WTC11 (cell line): ENCODE measurements at regions not wholly inside any gene's neighbourhood (a gene's known extent, or its start where the extent isn't known, plus 50 kb on each side); places are given as distances from the start of the nearest gene placed in this dataset.

ENCODE experiments used
- ATAC-seq: fragments of 200-7000 bp; cut with Tn5 transposase; 2 replicates; pipeline ENCODE4 v1.10.0; 2021; ENCODE audit warnings: mild to moderate bottlenecking, moderate library complexity
- CTCF ChIA-PET: fragments of 300-600 bp; sonication (Branson Sonifier 250); formaldehyde crosslinking; loops from one replicate; lab custom pipeline; 2021; ENCODE audit warnings: antibody characterized with exemption; lab: Charles Lee
- POLR2A ChIA-PET: fragments of 350-600 bp; sonication (Branson Sonifier 250); formaldehyde crosslinking; loops from one replicate; lab custom pipeline; 2021; ENCODE audit warnings: antibody characterized with exemption; lab: Charles Lee
- DNase-seq: peaks from one replicate; pipeline ENCODE4 v3.0.0; 2021; ENCODE audit warnings: low spot score
- H3K27ac Mint-ChIP-seq: 2 replicates; pipeline ENCODE4 v1.8.0; 2021; ENCODE audit warnings: mixed read lengths
- H3K27me3 Mint-ChIP-seq: 2 replicates; pipeline ENCODE4 v1.8.0; 2021; ENCODE audit warnings: low read depth, mild to moderate bottlenecking, moderate library complexity, mixed read lengths
- H3K36me3 Mint-ChIP-seq: 2 replicates; pipeline ENCODE4 v1.8.0; 2021; ENCODE audit warnings: mixed read lengths
- H3K4me1 Mint-ChIP-seq: 2 replicates; pipeline ENCODE4 v1.8.0; 2022; ENCODE audit warnings: mixed read lengths
- H3K4me3 Mint-ChIP-seq: 2 replicates; pipeline ENCODE4 v1.8.0; 2021; ENCODE audit warnings: mild to moderate bottlenecking, moderate library complexity, mixed read lengths
- H3K9me3 Mint-ChIP-seq: 2 replicates; pipeline ENCODE4 v1.8.0; 2021; ENCODE audit warnings: mixed read lengths
- FOXK1 ChIP-seq: sonication (generic); formaldehyde crosslinking; IDR thresholded peaks from 2 replicates; pipeline ENCODE4 v1.8.0; 2022; ENCODE audit warnings: mild to moderate bottlenecking, moderate library complexity, missing genetic modification reagents
- FOXP4 ChIP-seq: sonication (generic); formaldehyde crosslinking; IDR thresholded peaks from 2 replicates; pipeline ENCODE4 v1.8.0; 2022; ENCODE audit warnings: mild to moderate bottlenecking, missing genetic modification reagents
- NFE2L1 ChIP-seq: sonication (generic); formaldehyde crosslinking; IDR thresholded peaks from 2 replicates; pipeline ENCODE4 v1.8.1; 2023; ENCODE audit warnings: missing genetic modification reagents
- NR1H2 ChIP-seq: sonication (generic); formaldehyde crosslinking; IDR thresholded peaks from 2 replicates; pipeline ENCODE4 v1.9.0; 2021; ENCODE audit warnings: mild to moderate bottlenecking, moderate library complexity, missing genetic modification reagents
- PREB ChIP-seq: sonication (generic); formaldehyde crosslinking; IDR thresholded peaks from 2 replicates; pipeline ENCODE4 v1.8.1; 2022; ENCODE audit warnings: mild to moderate bottlenecking, missing genetic modification reagents, moderate library complexity, borderline replicate concordance
- RORB ChIP-seq: fragments of 250-450 bp; sonication (Bioruptor Pico); IDR thresholded peaks from 2 replicates; pipeline ENCODE4 v1.9.0; 2021; ENCODE audit warnings: mild to moderate bottlenecking
- SMAD3 ChIP-seq: sonication (generic); formaldehyde crosslinking; IDR thresholded peaks from 2 replicates; pipeline ENCODE4 v1.8.0; 2022; ENCODE audit warnings: missing genetic modification reagents, mild to moderate bottlenecking, borderline replicate concordance
- SOX15 ChIP-seq: fragments of 250-450 bp; sonication (Bioruptor Pico); IDR thresholded peaks from 2 replicates; pipeline ENCODE4 v1.9.0; 2021; ENCODE audit warnings: mild to moderate bottlenecking
- TCF7 ChIP-seq: sonication (generic); formaldehyde crosslinking; IDR thresholded peaks from 2 replicates; pipeline ENCODE4 v1.8.0; 2022; ENCODE audit warnings: mild to moderate bottlenecking, low read depth, missing genetic modification reagents, moderate library complexity
- TEAD4 ChIP-seq: sonication (generic); formaldehyde crosslinking; IDR thresholded peaks from 2 replicates; pipeline ENCODE4 v1.8.0; 2022; ENCODE audit warnings: mild to moderate bottlenecking, missing genetic modification reagents
- ZNF138 ChIP-seq: sonication (generic); formaldehyde crosslinking; conservative IDR thresholded peaks from 2 replicates; pipeline ENCODE4 v1.8.1; 2022; ENCODE audit warnings: mild to moderate bottlenecking, moderate library complexity, missing genetic modification reagents
- ZNF416 ChIP-seq: fragments of 250-450 bp; sonication (Bioruptor Pico); IDR thresholded peaks from 2 replicates; pipeline ENCODE4 v1.9.0; 2021; ENCODE audit warnings: mild to moderate bottlenecking, inconsistent platforms
- TF ChIP-seq, protein P1 (sequence below): sonication (generic); formaldehyde crosslinking; IDR thresholded peaks from 2 replicates; pipeline ENCODE4 v1.8.1; 2023; ENCODE audit warnings: mild to moderate bottlenecking, moderate library complexity, missing genetic modification reagents
- TF ChIP-seq, protein P2 (sequence below): fragments of 250-450 bp; sonication (Bioruptor Pico); IDR thresholded peaks from 2 replicates; pipeline ENCODE4 v1.9.0; 2021; ENCODE audit warnings: moderate library complexity, mild to moderate bottlenecking, inconsistent platforms, borderline replicate concordance
- TF ChIP-seq, protein P3 (sequence below): sonication (generic); formaldehyde crosslinking; IDR thresholded peaks from 2 replicates; pipeline ENCODE4 v1.8.1; 2023; ENCODE audit warnings: mild to moderate bottlenecking, missing genetic modification reagents, borderline replicate concordance
- TF ChIP-seq, protein P4 (sequence below): sonication (generic); formaldehyde crosslinking; IDR thresholded peaks from 2 replicates; pipeline ENCODE4 v1.8.1; 2022; ENCODE audit warnings: low read depth, missing genetic modification reagents, borderline replicate concordance
- TF ChIP-seq, protein P5 (sequence below): fragments of 250-450 bp; sonication (Bioruptor Pico); IDR thresholded peaks from 2 replicates; pipeline ENCODE4 v1.9.0; 2021; ENCODE audit warnings: mild to moderate bottlenecking

DNA sequence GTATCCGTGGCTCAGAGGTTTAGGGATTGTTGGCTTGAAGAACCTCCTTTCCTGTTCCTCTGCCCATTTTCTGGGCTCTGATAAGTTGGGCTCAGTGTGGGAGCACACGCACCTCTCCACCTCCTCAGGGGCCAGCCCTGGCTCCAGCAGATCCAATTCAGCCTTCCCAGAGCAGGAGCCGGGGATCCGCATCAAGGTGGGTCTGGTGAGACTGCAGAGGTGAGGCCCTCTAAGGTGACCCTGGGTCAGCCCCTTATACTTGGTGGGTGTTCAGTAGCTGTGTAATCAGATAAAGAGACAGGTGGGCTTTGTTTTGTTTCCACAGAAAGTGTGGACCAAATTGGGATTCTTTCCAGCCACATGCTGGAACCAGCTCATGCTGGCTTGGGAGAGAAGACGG lies 1466.0 kb downstream of the TBC1D22A start:
- H3K4me1 Mint-ChIP-seq: no peaks in the 10 kb centered on the region
- no peak overlapping the region for H3K4me3 Mint-ChIP-seq
- DNase-seq (no peak), ATAC-seq (no peak)
- POLR2A ChIA-PET: no interaction called here
- CTCF ChIA-PET: no interaction called here
- no peak overlapping the region for H3K27ac Mint-ChIP-seq
- H3K27me3 Mint-ChIP-seq: no peaks in the 10 kb centered on the region
- TF ChIP-seq, protein P1, sequence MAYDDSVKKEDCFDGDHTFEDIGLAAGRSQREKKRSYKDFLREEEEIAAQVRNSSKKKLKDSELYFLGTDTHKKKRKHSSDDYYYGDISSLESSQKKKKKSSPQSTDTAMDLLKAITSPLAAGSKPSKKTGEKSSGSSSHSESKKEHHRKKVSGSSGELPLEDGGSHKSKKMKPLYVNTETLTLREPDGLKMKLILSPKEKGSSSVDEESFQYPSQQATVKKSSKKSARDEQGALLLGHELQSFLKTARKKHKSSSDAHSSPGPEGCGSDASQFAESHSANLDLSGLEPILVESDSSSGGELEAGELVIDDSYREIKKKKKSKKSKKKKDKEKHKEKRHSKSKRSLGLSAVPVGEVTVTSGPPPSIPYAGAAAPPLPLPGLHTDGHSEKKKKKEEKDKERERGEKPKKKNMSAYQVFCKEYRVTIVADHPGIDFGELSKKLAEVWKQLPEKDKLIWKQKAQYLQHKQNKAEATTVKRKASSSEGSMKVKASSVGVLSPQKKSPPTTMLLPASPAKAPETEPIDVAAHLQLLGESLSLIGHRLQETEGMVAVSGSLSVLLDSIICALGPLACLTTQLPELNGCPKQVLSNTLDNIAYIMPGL (CRISPR knock-in tag): no peak
- peaks cover 10% of the 10 kb centered on the region for H3K36me3 Mint-ChIP-seq
- peaks cover 26% of the 10 kb centered on the region for H3K9me3 Mint-ChIP-seq

- Mint-ChIP-seq H3K4me1 (no peaks in the 10 kb centered on the region), H3K4me3 (no peak overlapping the region), H3K9me3 (peaks cover 25% of the 10 kb centered on the region), H3K27me3 (no peaks in the 10 kb centered on the region)
- CTCF ChIA-PET: no interaction called here
- ATAC-seq (no peak), DNase-seq (no peak)
- POLR2A ChIA-PET: no interaction called here
- TF ChIP-seq RORB (CRISPR knock-in tag) (no peak), ZNF416 (CRISPR knock-in tag) (no peak), TEAD4 (CRISPR knock-in tag) (no peak), SOX15 (CRISPR knock-in tag) (no peak), NR1H2 (CRISPR knock-in tag) (no peak), TCF7 (CRISPR knock-in tag) (no peak), NFE2L1 (no peak)
- TF ChIP-seq, protein P2, sequence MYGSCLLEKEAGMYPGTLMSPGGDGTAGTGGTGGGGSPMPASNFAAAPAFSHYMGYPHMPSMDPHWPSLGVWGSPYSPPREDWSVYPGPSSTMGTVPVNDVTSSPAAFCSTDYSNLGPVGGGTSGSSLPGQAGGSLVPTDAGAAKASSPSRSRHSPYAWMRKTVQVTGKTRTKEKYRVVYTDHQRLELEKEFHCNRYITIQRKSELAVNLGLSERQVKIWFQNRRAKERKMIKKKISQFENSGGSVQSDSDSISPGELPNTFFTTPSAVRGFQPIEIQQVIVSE: no peak
- TF ChIP-seq, all 79 proteins: peak for 0
- H3K27ac Mint-ChIP-seq: no peak overlapping the region; the same call in 1 of the 2 replicates
- peaks cover 7% of the 10 kb centered on the region for H3K36me3 Mint-ChIP-seq
Observed at GRCh38 chr22:48227341-48228018, 1465.0 kb downstream of the TBC1D22A start.

DNA sequence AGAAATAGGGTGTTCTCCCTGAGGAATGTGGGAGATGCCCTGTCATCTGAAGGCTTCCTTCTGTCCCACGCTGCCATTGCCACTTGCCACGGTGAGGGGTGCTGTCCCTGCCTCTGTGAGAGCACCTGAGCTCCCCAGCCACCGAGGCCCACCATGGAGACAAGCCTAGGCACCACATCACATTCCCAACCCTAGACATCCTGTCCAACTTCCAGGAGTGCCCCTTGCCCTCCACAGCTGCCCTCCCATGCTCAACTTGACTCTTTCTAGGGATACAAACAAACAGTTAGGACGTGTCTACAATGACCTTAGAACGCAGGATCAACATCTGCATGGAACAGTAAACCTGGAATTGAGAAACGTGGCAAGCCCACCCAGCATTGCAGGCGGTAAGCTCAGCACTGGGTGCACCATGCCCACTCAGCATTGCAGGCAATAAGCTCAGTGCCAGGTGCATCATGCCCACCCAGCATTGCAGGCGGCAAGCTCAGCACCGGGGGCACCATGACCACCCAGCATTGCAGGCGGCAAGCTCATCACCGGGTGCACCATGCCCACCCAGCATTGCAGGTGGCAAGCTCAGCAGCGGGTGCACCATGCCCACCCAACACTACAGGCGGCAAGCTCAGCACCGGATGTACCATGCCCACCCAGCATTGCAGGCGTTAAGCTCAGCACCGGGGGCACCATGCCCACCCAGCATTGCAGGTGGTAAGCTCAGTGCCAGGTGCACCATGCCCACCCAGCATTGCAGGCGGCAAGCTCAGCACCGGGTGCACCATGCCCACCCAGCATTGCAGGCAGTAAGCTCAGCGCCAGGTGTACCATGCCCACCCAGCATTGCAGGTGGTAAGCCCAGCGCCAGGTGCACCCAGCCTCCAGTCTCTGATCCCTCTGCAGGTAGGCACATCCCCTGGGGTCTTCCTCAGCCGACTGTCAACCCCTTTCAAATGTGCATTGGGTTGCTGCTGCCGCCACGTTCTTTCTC lies 1463.9 kb downstream of the TBC1D22A start:
- Mint-ChIP-seq H3K4me1 (no peaks in the 10 kb centered on the region), H3K36me3 (no peaks in the 10 kb centered on the region), H3K4me3 (no peak overlapping the region), H3K27ac (no peak overlapping the region), H3K9me3 (peaks cover 26% of the 10 kb centered on the region), H3K27me3 (no peaks in the 10 kb centered on the region)
- ChIA-PET CTCF (no interaction called here), POLR2A (no interaction called here)
- DNase-seq (no peak), ATAC-seq (no peak)
- TF ChIP-seq, protein P3, sequence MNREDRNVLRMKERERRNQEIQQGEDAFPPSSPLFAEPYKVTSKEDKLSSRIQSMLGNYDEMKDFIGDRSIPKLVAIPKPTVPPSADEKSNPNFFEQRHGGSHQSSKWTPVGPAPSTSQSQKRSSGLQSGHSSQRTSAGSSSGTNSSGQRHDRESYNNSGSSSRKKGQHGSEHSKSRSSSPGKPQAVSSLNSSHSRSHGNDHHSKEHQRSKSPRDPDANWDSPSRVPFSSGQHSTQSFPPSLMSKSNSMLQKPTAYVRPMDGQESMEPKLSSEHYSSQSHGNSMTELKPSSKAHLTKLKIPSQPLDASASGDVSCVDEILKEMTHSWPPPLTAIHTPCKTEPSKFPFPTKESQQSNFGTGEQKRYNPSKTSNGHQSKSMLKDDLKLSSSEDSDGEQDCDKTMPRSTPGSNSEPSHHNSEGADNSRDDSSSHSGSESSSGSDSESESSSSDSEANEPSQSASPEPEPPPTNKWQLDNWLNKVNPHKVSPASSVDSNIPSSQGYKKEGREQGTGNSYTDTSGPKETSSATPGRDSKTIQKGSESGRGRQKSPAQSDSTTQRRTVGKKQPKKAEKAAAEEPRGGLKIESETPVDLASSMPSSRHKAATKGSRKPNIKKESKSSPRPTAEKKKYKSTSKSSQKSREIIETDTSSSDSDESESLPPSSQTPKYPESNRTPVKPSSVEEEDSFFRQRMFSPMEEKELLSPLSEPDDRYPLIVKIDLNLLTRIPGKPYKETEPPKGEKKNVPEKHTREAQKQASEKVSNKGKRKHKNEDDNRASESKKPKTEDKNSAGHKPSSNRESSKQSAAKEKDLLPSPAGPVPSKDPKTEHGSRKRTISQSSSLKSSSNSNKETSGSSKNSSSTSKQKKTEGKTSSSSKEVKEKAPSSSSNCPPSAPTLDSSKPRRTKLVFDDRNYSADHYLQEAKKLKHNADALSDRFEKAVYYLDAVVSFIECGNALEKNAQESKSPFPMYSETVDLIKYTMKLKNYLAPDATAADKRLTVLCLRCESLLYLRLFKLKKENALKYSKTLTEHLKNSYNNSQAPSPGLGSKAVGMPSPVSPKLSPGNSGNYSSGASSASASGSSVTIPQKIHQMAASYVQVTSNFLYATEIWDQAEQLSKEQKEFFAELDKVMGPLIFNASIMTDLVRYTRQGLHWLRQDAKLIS (CRISPR knock-in tag): no peak
- TF ChIP-seq, protein P4, sequence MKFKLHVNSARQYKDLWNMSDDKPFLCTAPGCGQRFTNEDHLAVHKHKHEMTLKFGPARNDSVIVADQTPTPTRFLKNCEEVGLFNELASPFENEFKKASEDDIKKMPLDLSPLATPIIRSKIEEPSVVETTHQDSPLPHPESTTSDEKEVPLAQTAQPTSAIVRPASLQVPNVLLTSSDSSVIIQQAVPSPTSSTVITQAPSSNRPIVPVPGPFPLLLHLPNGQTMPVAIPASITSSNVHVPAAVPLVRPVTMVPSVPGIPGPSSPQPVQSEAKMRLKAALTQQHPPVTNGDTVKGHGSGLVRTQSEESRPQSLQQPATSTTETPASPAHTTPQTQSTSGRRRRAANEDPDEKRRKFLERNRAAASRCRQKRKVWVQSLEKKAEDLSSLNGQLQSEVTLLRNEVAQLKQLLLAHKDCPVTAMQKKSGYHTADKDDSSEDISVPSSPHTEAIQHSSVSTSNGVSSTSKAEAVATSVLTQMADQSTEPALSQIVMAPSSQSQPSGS (CRISPR knock-in tag): no peak
- TF ChIP-seq FOXP4 (CRISPR knock-in tag): no peak
- no peak for TF ChIP-seq ZNF138
- no peak for TF ChIP-seq PREB (CRISPR knock-in tag)
- TF ChIP-seq FOXK1: no peak
- no peak for TF ChIP-seq SMAD3 (CRISPR knock-in tag)
- TF ChIP-seq, protein P5, sequence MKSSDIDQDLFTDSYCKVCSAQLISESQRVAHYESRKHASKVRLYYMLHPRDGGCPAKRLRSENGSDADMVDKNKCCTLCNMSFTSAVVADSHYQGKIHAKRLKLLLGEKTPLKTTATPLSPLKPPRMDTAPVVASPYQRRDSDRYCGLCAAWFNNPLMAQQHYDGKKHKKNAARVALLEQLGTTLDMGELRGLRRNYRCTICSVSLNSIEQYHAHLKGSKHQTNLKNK (CRISPR knock-in tag): no peak
- no peak for TF ChIP-seq RORB (CRISPR knock-in tag)
